Thyroid gland (tissue), 4 donors: ENCODE measurements at regions not wholly inside any gene's neighbourhood (a gene's known extent, or its start where the extent isn't known, plus 50 kb on each side); places are given as distances from the start of the nearest gene placed in this dataset.
"Not testable (repeated sequence)": the region's sequence is repeated elsewhere in the genome, so short reads cannot be mapped to it uniquely, and the experiment has no call there.

Source experiments
- DNase-seq, 2 donors: peaks; one replicate each; pipeline ENCODE4 v3.0.0-alpha.2; 2019
- H3K27ac ChIP-seq, 3 donors: fragments of 200-600 bp; sonication (generic); 1 replicate in 2 of 3; 2 replicates in 1 of 3; pipeline ENCODE4 v1.5.1; 2016 to 2019; ENCODE audit warnings: mild to moderate bottlenecking in 1 of 3, moderate library complexity in 1 of 3
- H3K27me3 ChIP-seq: fragments of 200-600 bp; sonication (generic); one replicate; pipeline ENCODE4 v1.5.1; 2019
- H3K36me3 ChIP-seq, 2 donors: fragments of 200-600 bp; sonication (generic); one replicate each; pipeline ENCODE4 v1.5.1; 2016 to 2019
- H3K4me1 ChIP-seq, 2 donors: fragments of 200-600 bp; sonication (generic); one replicate each; pipeline ENCODE4 v1.5.1; 2017 to 2019
- H3K4me3 ChIP-seq, 3 donors: fragments of 200-600 bp; sonication (generic); replicated peaks in 1 of 3; 1 replicate in 2 of 3; 2 replicates in 1 of 3; pipeline ENCODE4 v1.5.1; 2016; ENCODE audit warnings: mild to moderate bottlenecking in 1 of 3
- H3K9me3 ChIP-seq: fragments of 200-600 bp; sonication (generic); one replicate; pipeline ENCODE4 v1.5.1; 2017
- POLR2A ChIP-seq, 2 donors: fragments of 450-650 bp; IDR thresholded peaks; one replicate each; pipeline ENCODE4 v1.6.1; 2017; ENCODE audit warnings: antibody characterized with exemption in 2 of 2, mild to moderate bottlenecking in 2 of 2, moderate library complexity in 1 of 2
- WGBS, 2 donors: methylation state at CpG; one replicate each; pipeline ENCODE4 v1.1.5; 2017; 5-methylcytosine and 5-hydroxymethylcytosine counted together
- intact Hi-C: fragments of 100-400 bp; cut with DNase I; formaldehyde crosslinking; loops from one replicate; pipeline ENCODE4 v1.15.1; 2023
- TF ChIP-seq, protein P1 (sequence below), 6 experiments: fragments of 200-600 bp in 3 of 6; fragments of 450-650 bp in 3 of 6; sonication (generic) in 3 of 6; IDR thresholded peaks; one replicate each; pipeline ENCODE4 v1.5.1; 2016 to 2019; ENCODE audit warnings: antibody characterized with exemption in 6 of 6, mild to moderate bottlenecking in 2 of 6, inconsistent platforms in 1 of 6, moderate library complexity in 1 of 6

DNA sequence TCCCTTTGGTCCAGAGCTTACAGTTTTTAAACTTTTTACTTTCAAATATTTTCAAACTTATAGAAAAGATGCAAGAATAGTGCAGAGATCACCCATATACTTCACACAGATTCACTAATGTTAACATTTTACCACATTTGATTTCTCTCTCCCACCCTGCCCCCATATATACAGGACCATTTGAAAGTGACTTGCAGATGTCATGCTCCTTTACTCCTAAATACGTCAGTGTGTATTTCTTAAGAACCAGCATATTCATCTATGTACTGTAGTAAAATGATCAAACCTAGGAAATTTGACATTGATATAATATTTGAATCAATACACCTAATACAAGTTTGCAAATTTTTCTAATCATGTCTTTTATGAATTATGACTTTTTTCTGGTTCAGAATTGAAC lies 100.4 kb upstream of the CHD1 start:
- Histone ChIP-seq H3K4me1 (peaks cover 0 to 3% of the 10 kb centered on the region in 2 donors), H3K27me3 (no peaks in the 10 kb centered on the region), H3K27ac (no peak overlapping the region), H3K36me3 (no peaks in the 10 kb centered on the region), H3K9me3 (no peaks in the 10 kb centered on the region), H3K4me3 (no peak overlapping the region)
- TF ChIP-seq POLR2A (IDR thresholded peaks at IDR 0.05) = no peak
- TF ChIP-seq, protein P1, sequence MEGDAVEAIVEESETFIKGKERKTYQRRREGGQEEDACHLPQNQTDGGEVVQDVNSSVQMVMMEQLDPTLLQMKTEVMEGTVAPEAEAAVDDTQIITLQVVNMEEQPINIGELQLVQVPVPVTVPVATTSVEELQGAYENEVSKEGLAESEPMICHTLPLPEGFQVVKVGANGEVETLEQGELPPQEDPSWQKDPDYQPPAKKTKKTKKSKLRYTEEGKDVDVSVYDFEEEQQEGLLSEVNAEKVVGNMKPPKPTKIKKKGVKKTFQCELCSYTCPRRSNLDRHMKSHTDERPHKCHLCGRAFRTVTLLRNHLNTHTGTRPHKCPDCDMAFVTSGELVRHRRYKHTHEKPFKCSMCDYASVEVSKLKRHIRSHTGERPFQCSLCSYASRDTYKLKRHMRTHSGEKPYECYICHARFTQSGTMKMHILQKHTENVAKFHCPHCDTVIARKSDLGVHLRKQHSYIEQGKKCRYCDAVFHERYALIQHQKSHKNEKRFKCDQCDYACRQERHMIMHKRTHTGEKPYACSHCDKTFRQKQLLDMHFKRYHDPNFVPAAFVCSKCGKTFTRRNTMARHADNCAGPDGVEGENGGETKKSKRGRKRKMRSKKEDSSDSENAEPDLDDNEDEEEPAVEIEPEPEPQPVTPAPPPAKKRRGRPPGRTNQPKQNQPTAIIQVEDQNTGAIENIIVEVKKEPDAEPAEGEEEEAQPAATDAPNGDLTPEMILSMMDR (IDR thresholded peaks at IDR 0.05) = no peak
- WGBS, 2 donors = 98% methylated on average over 1 of the region's 1 CpG
- intact Hi-C loops = loop anchor here (2.0 kb wide), 1 partner anchor 124 kb away; no protein-coding TSS in a partner anchor
- no peak for DNase-seq

DNA sequence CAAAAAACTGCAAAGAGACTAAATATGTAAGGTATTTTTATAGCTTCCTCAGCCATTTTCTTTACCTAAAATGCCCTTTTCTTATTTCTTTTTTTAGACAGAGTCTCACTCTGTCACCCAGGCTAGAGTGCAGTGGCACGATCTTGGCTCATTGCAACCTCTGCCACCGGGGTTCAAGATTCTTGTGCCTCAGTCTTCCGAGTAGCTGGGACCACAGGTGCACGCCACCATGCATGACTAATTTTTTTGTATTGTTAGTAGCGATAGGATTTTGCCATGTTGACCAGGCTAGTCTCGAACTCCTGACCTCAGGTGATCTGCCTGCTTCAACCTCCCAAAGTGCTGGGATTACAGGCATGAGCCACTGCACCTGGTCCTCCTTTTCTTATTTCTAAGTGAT lies 99.4 kb upstream of the CHD1 start:
- H3K36me3 ChIP-seq, H3K4me1 ChIP-seq, H3K9me3 ChIP-seq, H3K4me3 ChIP-seq, H3K27ac ChIP-seq, DNase-seq, H3K27me3 ChIP-seq: not testable (repeated sequence)
- intact Hi-C loops = loop anchor here (2.0 kb wide), 1 partner anchor 123 kb away; no protein-coding TSS in a partner anchor
- 95 to 99% methylated on average over 6 of the region's 6 CpGs for WGBS, 2 donors

DNA sequence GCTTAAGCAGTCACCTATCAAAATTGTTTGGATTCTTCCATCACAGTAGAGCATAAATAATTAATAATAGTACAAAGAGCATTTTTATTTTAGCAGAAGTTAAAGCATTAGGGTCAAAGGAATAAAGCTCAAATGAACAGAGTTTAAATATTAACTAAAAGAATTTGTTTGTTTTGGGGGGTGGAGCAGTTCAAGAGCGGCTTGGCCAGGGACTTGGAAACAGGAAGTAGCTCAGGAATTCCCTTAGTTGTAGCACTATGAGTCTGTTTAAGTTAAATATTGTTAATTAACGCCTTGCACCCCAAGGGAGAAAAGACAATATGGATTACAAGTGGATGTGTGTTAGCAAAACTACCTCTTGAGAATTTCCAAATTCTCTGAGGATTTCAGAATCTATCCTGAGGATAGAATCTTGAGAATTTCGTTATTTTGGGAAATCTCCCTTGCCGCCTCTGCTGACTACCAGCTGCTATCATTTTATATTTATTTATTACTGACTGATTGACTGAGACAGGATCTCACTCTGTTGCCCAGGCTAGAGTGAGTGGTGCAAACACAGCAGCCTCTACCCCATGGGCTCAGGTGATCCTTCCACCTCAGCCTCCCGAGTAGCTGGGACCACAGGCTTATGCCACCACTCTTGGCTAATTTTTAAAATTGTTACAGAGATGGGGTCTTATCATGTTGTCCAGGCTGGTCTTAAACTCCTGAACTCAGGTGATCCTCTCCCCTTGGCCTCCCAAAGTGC lies 96.7 kb upstream of the CHD1 start:
- 68 to 72% methylated on average over 5 of the region's 5 CpGs for WGBS, 2 donors
- H3K27me3 ChIP-seq = no peaks in the 10 kb centered on the region
- no peaks in the 10 kb centered on the region for H3K9me3 ChIP-seq
- no peak for DNase-seq
- H3K27ac ChIP-seq = no peak overlapping the region
- intact Hi-C loops = no loop called here
- peaks cover 0 to 3% of the 10 kb centered on the region in 2 donors for H3K4me1 ChIP-seq
- no peak for TF ChIP-seq POLR2A (IDR thresholded peaks at IDR 0.05)
- TF ChIP-seq, protein P1 (IDR thresholded peaks at IDR 0.05) = no peak
- no peaks in the 10 kb centered on the region for H3K36me3 ChIP-seq
- no peak overlapping the region for H3K4me3 ChIP-seq

DNA sequence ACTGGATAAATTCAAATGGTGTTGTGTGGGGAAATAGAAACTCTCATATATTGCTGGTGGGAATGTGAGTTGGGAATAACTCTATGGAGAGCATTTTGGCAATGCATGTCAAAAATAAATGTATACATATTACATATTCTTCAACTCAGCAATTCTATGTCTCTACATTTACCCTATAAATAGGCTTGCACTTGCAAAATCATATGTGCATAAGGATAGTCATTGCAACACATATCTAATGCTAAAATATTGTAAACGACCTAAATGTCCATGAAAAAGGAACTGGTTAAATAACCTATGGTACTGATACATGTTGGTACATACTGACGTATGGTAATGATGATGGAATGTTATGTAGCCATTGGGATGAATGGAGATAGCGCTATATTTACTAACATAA lies 94.5 kb upstream of the CHD1 start:
- no peak for DNase-seq
- intact Hi-C loops = no loop called here
- H3K4me1 ChIP-seq = peaks cover 0 to 3% of the 10 kb centered on the region in 2 donors
- no peaks in the 10 kb centered on the region for H3K27me3 ChIP-seq
- H3K9me3 ChIP-seq = no peaks in the 10 kb centered on the region
- H3K27ac ChIP-seq = no peak overlapping the region
- 87 to 89% methylated on average over 3 of the region's 3 CpGs for WGBS, 2 donors
- no peak overlapping the region for H3K4me3 ChIP-seq
- no peaks in the 10 kb centered on the region for H3K36me3 ChIP-seq
- TF ChIP-seq POLR2A (IDR thresholded peaks at IDR 0.05) = no peak
- TF ChIP-seq, protein P1 (IDR thresholded peaks at IDR 0.05) = no peak

DNA sequence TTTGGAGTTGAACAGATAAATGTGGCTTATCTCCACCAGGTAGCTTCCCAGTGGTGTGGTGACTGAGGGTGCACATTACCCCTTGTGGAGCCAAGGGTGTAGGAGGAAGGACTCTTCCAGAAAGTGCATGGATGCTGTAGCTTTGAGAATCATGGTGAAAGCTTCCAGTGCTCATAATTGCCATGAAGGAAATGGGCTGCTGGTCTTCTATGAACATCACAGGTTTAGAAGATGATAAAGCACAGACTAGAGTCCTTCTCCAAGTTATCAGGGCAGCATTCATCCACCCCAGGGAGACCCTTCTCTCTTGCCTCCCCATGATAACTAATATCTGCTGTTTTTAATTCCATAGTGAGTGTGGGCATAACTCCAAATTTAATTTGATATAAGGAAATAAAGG lies 93.4 kb upstream of the CHD1 start:
- no peaks in the 10 kb centered on the region for H3K9me3 ChIP-seq

More for the DNA sequence above, 93.4 kb upstream of the CHD1 start:
- intact Hi-C loops = no loop called here
- no peak for TF ChIP-seq POLR2A (IDR thresholded peaks at IDR 0.05)
- TF ChIP-seq, protein P1 (IDR thresholded peaks at IDR 0.05) = no peak
- Histone ChIP-seq H3K27me3 (no peaks in the 10 kb centered on the region), H3K36me3 (no peaks in the 10 kb centered on the region), H3K27ac (no peak overlapping the region), H3K4me3 (no peak overlapping the region), H3K4me1 (peaks cover 0 to 1% of the 10 kb centered on the region in 2 donors)
- no peak for DNase-seq
